ENCODE measurements at regions not wholly inside any gene's neighbourhood (a gene's known extent, or its start where the extent isn't known, plus 50 kb on each side); places are given as distances from the start of the nearest gene placed in this dataset.

GRCh38 chr5:89270901-89271300 is 387.9 kb upstream of the MEF2C start:
- TF ChIP-seq ISL1 (CRISPR knock-in tag; IDR thresholded peaks at IDR 0.05) (no peak), SNAI2 (CRISPR knock-in tag; IDR thresholded peaks at IDR 0.05) (no peak)
- ATAC-seq: no peak

- no peak for TF ChIP-seq ISL1 (CRISPR knock-in tag; IDR thresholded peaks at IDR 0.05)
- TF ChIP-seq TSHZ2 (CRISPR knock-in tag; IDR thresholded peaks at IDR 0.05): no peak
- TF ChIP-seq GLIS3 (CRISPR knock-in tag; IDR thresholded peaks at IDR 0.05): no peak
- TF ChIP-seq ZFP30 (CRISPR knock-in tag; IDR thresholded peaks at IDR 0.05): no peak
- no peak for TF ChIP-seq ZNF565 (CRISPR knock-in tag; conservative IDR thresholded peaks at IDR 0.05; ENCODE audit: low read depth)
- TF ChIP-seq TOX (CRISPR knock-in tag; IDR thresholded peaks at IDR 0.05; ENCODE audit: borderline replicate concordance): no peak
- no peak for TF ChIP-seq PATZ1 (CRISPR knock-in tag; IDR thresholded peaks at IDR 0.05; ENCODE audit: borderline replicate concordance)
- TF ChIP-seq TCF4 (CRISPR knock-in tag; IDR thresholded peaks at IDR 0.05; ENCODE audit: borderline replicate concordance): no peak
- no peak for TF ChIP-seq SNAI2 (CRISPR knock-in tag; IDR thresholded peaks at IDR 0.05)
- TF ChIP-seq ZNF70 (CRISPR knock-in tag; IDR thresholded peaks at IDR 0.05): no peak
- no peak for TF ChIP-seq RARB (CRISPR knock-in tag; IDR thresholded peaks at IDR 0.05)
- no peak for TF ChIP-seq BACH2 (CRISPR knock-in tag; IDR thresholded peaks at IDR 0.05; ENCODE audit: borderline replicate concordance)
- no peak for TF ChIP-seq CSDC2 (CRISPR knock-in tag; IDR thresholded peaks at IDR 0.05)
- no peak for TF ChIP-seq ZFP3 (CRISPR knock-in tag; IDR thresholded peaks at IDR 0.05)
- no peak for TF ChIP-seq CREB5 (CRISPR knock-in tag; IDR thresholded peaks at IDR 0.05; ENCODE audit: low read depth)
- no peak for TF ChIP-seq PPARA (CRISPR knock-in tag; IDR thresholded peaks at IDR 0.05; ENCODE audit: borderline replicate concordance)
- TF ChIP-seq ARNTL (CRISPR knock-in tag; IDR thresholded peaks at IDR 0.05; ENCODE audit: borderline replicate concordance, low read depth): no peak
- TF ChIP-seq ZNF8 (CRISPR knock-in tag; IDR thresholded peaks at IDR 0.05): no peak
Observed at GRCh38 chr5:89269721-89270120, 386.7 kb upstream of the MEF2C start.

GRCh38 chr5:89268460-89268859 is 385.5 kb upstream of the MEF2C start:
- TF ChIP-seq TCF4 (CRISPR knock-in tag; IDR thresholded peaks at IDR 0.05; ENCODE audit: borderline replicate concordance): no peak
- no peak for ATAC-seq

More at GRCh38 chr5:89269721-89270120, 386.7 kb upstream of the MEF2C start:
- ATAC-seq: no peak

- no peak for ATAC-seq
- TF ChIP-seq CSRNP3 (CRISPR knock-in tag; IDR thresholded peaks at IDR 0.05): no peak
- TF ChIP-seq POU6F1 (CRISPR knock-in tag; IDR thresholded peaks at IDR 0.05; ENCODE audit: borderline replicate concordance, low read depth): no peak
- TF ChIP-seq RARB (CRISPR knock-in tag; IDR thresholded peaks at IDR 0.05): no peak
- TF ChIP-seq ZFP30 (CRISPR knock-in tag; IDR thresholded peaks at IDR 0.05): no peak
- no peak for TF ChIP-seq CSDC2 (CRISPR knock-in tag; IDR thresholded peaks at IDR 0.05)
- no peak for TF ChIP-seq BACH2 (CRISPR knock-in tag; IDR thresholded peaks at IDR 0.05; ENCODE audit: borderline replicate concordance)
- no peak for TF ChIP-seq ZNF8 (CRISPR knock-in tag; IDR thresholded peaks at IDR 0.05)
- no peak for TF ChIP-seq ISL1 (CRISPR knock-in tag; IDR thresholded peaks at IDR 0.05)
- TF ChIP-seq ZNF565 (CRISPR knock-in tag; conservative IDR thresholded peaks at IDR 0.05; ENCODE audit: low read depth): no peak
- TF ChIP-seq CREB5 (CRISPR knock-in tag; IDR thresholded peaks at IDR 0.05; ENCODE audit: low read depth): no peak
- TF ChIP-seq ZFP3 (CRISPR knock-in tag; IDR thresholded peaks at IDR 0.05): no peak
- no peak for TF ChIP-seq OSR1 (CRISPR knock-in tag; IDR thresholded peaks at IDR 0.05)
- TF ChIP-seq TOX (CRISPR knock-in tag; IDR thresholded peaks at IDR 0.05; ENCODE audit: borderline replicate concordance): no peak
- no peak for TF ChIP-seq TSHZ2 (CRISPR knock-in tag; IDR thresholded peaks at IDR 0.05)
- no peak for TF ChIP-seq PPARA (CRISPR knock-in tag; IDR thresholded peaks at IDR 0.05; ENCODE audit: borderline replicate concordance)
- no peak for TF ChIP-seq ZC3H10 (CRISPR knock-in tag; IDR thresholded peaks at IDR 0.05)
Observed at GRCh38 chr5:89267788-89268187, 384.8 kb upstream of the MEF2C start.
